ENCODE measurements at regions not wholly inside any gene's neighbourhood (a gene's known extent, or its start where the extent isn't known, plus 50 kb on each side); places are given as distances from the start of the nearest gene placed in this dataset.
"Not testable (repeated sequence)": the region's sequence is repeated elsewhere in the genome, so short reads cannot be mapped to it uniquely, and the experiment has no call there.

DNA sequence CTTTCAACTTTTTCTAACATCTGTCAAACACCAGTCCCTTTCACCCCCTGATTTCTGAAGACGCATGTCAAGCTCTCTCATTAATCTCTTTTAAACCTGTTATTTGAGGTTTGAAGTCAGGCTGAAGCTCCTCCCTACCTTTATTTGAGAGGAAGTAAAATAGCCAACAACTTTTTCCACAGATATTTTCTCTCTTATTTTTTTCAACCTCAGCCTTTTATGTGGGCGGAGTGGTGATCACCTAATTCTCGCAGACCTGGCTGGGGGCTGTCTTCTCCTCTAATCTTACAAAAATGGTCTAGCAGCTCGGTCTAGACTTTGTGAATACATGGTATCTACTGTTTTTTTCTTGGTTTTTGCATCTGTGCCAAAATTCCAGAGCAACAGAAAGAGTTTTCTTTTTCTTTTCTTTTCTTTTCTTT, 395.7 kb upstream of the ACTBL2 start:
- H3K27ac Mint-ChIP-seq, result no peak overlapping the region

GRCh38 chr5:57871496-57871895, 388.9 kb upstream of the ACTBL2 start:
- Mint-ChIP-seq H3K9me3 (peaks cover 4 to 10% (median 7%) of the 10 kb centered on the region in 3 donors), H3K4me3 (no peak overlapping the region), H3K4me1 (no peaks in the 10 kb centered on the region), H3K27me3 (peaks cover 0 to 12% of the 10 kb centered on the region in 2 donors), H3K27ac (no peak overlapping the region), H3K36me3 (no peaks in the 10 kb centered on the region)
- ChIA-PET POLR2A (no interaction called here), CTCF (no interaction called here)
- no peak for ATAC-seq (replicated peaks in 1 of 4)
- Histone ChIP-seq H3K27ac (ENCODE audit: low read length) (no peak overlapping the region), H3K4me3 (ENCODE audit: control insufficient read depth in 1 of 2, extremely low read depth in 1 of 2, low read length in 1 of 2) (no peak overlapping the region), H3K9me3 (no peaks in the 10 kb centered on the region), H3K36me3 (ENCODE audit: control insufficient read depth in 2 of 2, extremely low read depth in 1 of 2, insufficient read depth in 1 of 2, low read length in 1 of 2) (no peaks in the 10 kb centered on the region), H3K27me3 (replicated peaks in 1 of 2; ENCODE audit: control insufficient read depth in 2 of 2, extremely low read depth in 1 of 2, insufficient read depth in 2 of 2, low read length in 1 of 2) (no peaks in the 10 kb centered on the region), H3K4me1 (ENCODE audit: control insufficient read depth in 1 of 2, extremely low read depth in 1 of 2, insufficient read depth in 2 of 2, low read length in 2 of 2) (no peaks in the 10 kb centered on the region)
- WGBS (ENCODE audit: insufficient coverage), result no CpG with 5 or more reads among the region's 1 CpG
- DNase-seq, result no peak

More for the DNA sequence above, 395.7 kb upstream of the ACTBL2 start:
- POLR2A ChIA-PET, result no interaction called here
- DNase-seq, result no peak
- CTCF ChIA-PET, result no interaction called here
- H3K27me3 Mint-ChIP-seq, result peaks cover 3 to 6% of the 10 kb centered on the region in 2 donors
- WGBS (ENCODE audit: insufficient coverage), result no CpG with 5 or more reads among the region's 4 CpGs
- H3K9me3 ChIP-seq, result no peaks in the 10 kb centered on the region
- H3K9me3 Mint-ChIP-seq, result no peaks in the 10 kb centered on the region
- H3K4me3 Mint-ChIP-seq, result no peak overlapping the region
- H3K4me1 Mint-ChIP-seq, result no peaks in the 10 kb centered on the region
- H3K4me1 ChIP-seq (ENCODE audit: control insufficient read depth in 1 of 2, extremely low read depth in 1 of 2, insufficient read depth in 2 of 2, low read length in 2 of 2), result no peaks in the 10 kb centered on the region
- H3K27me3 ChIP-seq (replicated peaks in 1 of 2; ENCODE audit: control insufficient read depth in 2 of 2, extremely low read depth in 1 of 2, insufficient read depth in 2 of 2, low read length in 1 of 2), result peaks cover 0 to 3% of the 10 kb centered on the region in 2 experiments
- ATAC-seq (replicated peaks in 1 of 4), result no peak
- H3K27ac ChIP-seq (ENCODE audit: low read length), result no peak overlapping the region
- H3K36me3 ChIP-seq (ENCODE audit: control insufficient read depth in 2 of 2, extremely low read depth in 1 of 2, insufficient read depth in 1 of 2, low read length in 1 of 2), result no peaks in the 10 kb centered on the region
- H3K4me3 ChIP-seq (ENCODE audit: control insufficient read depth in 1 of 2, extremely low read depth in 1 of 2, low read length in 1 of 2), result no peak overlapping the region
- no peaks in the 10 kb centered on the region for H3K36me3 Mint-ChIP-seq

DNA sequence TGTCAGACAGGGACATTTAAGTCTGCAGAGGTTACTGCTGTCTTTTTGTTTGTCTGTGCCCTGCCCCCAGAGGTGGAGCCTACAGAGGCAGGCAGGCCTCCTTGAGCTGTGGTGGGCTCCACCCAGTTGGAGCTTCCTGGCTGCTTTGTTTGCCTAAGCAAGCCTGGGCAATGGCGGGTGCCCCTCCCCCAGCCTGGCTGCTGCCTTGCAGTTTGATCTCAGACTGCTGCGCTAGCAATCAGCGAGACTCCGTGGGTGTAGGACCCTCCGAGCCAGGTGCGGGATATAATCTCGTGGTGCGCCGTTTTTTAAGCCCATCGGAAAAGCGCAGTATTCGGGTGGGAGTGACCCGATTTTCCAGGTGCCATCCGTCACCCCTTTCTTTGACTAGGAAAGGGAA, 387.7 kb upstream of the ACTBL2 start:
- 100% methylated on average over 1 of the region's 14 CpGs for WGBS (ENCODE audit: insufficient coverage)
- H3K4me1 ChIP-seq (ENCODE audit: control insufficient read depth in 1 of 2, extremely low read depth in 1 of 2, insufficient read depth in 2 of 2, low read length in 2 of 2); H3K9me3 ChIP-seq; H3K27ac ChIP-seq (ENCODE audit: low read length); POLR2A ChIA-PET; H3K36me3 ChIP-seq (ENCODE audit: control insufficient read depth in 2 of 2, extremely low read depth in 1 of 2, insufficient read depth in 1 of 2, low read length in 1 of 2); H3K27ac Mint-ChIP-seq; H3K36me3 Mint-ChIP-seq; H3K27me3 ChIP-seq (replicated peaks in 1 of 2; ENCODE audit: control insufficient read depth in 2 of 2, extremely low read depth in 1 of 2, insufficient read depth in 2 of 2, low read length in 1 of 2); H3K4me3 ChIP-seq (ENCODE audit: control insufficient read depth in 1 of 2, extremely low read depth in 1 of 2, low read length in 1 of 2); CTCF ChIA-PET; DNase-seq; H3K4me3 Mint-ChIP-seq; H3K4me1 Mint-ChIP-seq; ATAC-seq (replicated peaks in 1 of 4): not testable (repeated sequence)
- H3K27me3 Mint-ChIP-seq, result peaks cover 0 to 12% of the 10 kb centered on the region in 2 donors
- H3K9me3 Mint-ChIP-seq, result peaks cover 4 to 10% (median 7%) of the 10 kb centered on the region in 3 donors

- DNase-seq, result no peak
- H3K9me3 Mint-ChIP-seq, result no peaks in the 10 kb centered on the region
- Histone ChIP-seq H3K4me1 (ENCODE audit: control insufficient read depth in 1 of 2, extremely low read depth in 1 of 2, insufficient read depth in 2 of 2, low read length in 2 of 2) (no peaks in the 10 kb centered on the region), H3K9me3 (no peaks in the 10 kb centered on the region), H3K4me3 (ENCODE audit: control insufficient read depth in 1 of 2, extremely low read depth in 1 of 2, low read length in 1 of 2) (no peak overlapping the region), H3K27ac (ENCODE audit: low read length) (no peak overlapping the region), H3K36me3 (ENCODE audit: control insufficient read depth in 2 of 2, extremely low read depth in 1 of 2, insufficient read depth in 1 of 2, low read length in 1 of 2) (no peaks in the 10 kb centered on the region), H3K27me3 (replicated peaks in 1 of 2; ENCODE audit: control insufficient read depth in 2 of 2, extremely low read depth in 1 of 2, insufficient read depth in 2 of 2, low read length in 1 of 2) (no peaks in the 10 kb centered on the region)
- no peak overlapping the region for H3K4me3 Mint-ChIP-seq
- H3K27me3 Mint-ChIP-seq, result no peaks in the 10 kb centered on the region
- POLR2A ChIA-PET, result no interaction called here
- WGBS (ENCODE audit: insufficient coverage), result no CpG with 5 or more reads among the region's 2 CpGs
- CTCF ChIA-PET, result no interaction called here
- no peak overlapping the region for H3K27ac Mint-ChIP-seq
- ATAC-seq (replicated peaks in 1 of 4), result no peak
- H3K36me3 Mint-ChIP-seq, result no peaks in the 10 kb centered on the region
- H3K4me1 Mint-ChIP-seq, result no peaks in the 10 kb centered on the region
Observed at GRCh38 chr5:57863661-57864060, 381.1 kb upstream of the ACTBL2 start.

GRCh38 chr5:57862942-57863341, 380.3 kb upstream of the ACTBL2 start:
- no peaks in the 10 kb centered on the region for H3K4me1 Mint-ChIP-seq
- H3K9me3 Mint-ChIP-seq, result no peaks in the 10 kb centered on the region
- H3K4me3 Mint-ChIP-seq, result no peak overlapping the region
- H3K27me3 Mint-ChIP-seq, result no peaks in the 10 kb centered on the region
- H3K27ac ChIP-seq (ENCODE audit: low read length), result no peak overlapping the region
- no peaks in the 10 kb centered on the region for H3K36me3 Mint-ChIP-seq
- no peaks in the 10 kb centered on the region for H3K4me1 ChIP-seq (ENCODE audit: control insufficient read depth in 1 of 2, extremely low read depth in 1 of 2, insufficient read depth in 2 of 2, low read length in 2 of 2)
- no peaks in the 10 kb centered on the region for H3K36me3 ChIP-seq (ENCODE audit: control insufficient read depth in 2 of 2, extremely low read depth in 1 of 2, insufficient read depth in 1 of 2, low read length in 1 of 2)
- H3K4me3 ChIP-seq (ENCODE audit: control insufficient read depth in 1 of 2, extremely low read depth in 1 of 2, low read length in 1 of 2), result no peak overlapping the region
- 83% methylated on average over 1 of the region's 4 CpGs for WGBS (ENCODE audit: insufficient coverage)
- ATAC-seq (replicated peaks in 1 of 4) (no peak), DNase-seq (no peak)
- H3K9me3 ChIP-seq, result no peaks in the 10 kb centered on the region
- ChIA-PET CTCF (no interaction called here), POLR2A (no interaction called here)
- H3K27me3 ChIP-seq (replicated peaks in 1 of 2; ENCODE audit: control insufficient read depth in 2 of 2, extremely low read depth in 1 of 2, insufficient read depth in 2 of 2, low read length in 1 of 2), result no peaks in the 10 kb centered on the region
- H3K27ac Mint-ChIP-seq, result no peak overlapping the region

DNA sequence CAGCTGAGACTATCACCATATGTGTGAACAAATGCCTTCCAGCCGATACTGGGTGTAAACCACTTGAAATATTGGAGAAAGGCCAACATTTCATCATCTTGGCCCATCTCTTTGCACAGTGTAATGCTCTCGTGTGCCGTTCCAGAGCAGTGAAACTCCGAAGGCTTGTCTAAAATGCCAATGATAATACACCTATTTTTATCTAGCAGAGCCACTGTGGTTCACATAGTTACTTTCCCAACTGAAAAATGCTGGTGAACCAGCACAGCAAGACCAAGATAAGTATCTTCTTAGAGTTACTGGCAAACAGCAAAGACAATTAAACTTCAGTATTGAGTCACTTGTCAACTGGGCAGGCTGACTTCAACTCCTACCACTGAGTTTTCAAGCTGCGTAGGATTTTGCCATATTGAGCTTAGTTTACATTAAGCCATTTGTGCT, 379.9 kb upstream of the ACTBL2 start:
- H3K4me3 Mint-ChIP-seq, result no peak overlapping the region
- no peaks in the 10 kb centered on the region for H3K36me3 Mint-ChIP-seq
- H3K27me3 Mint-ChIP-seq, result no peaks in the 10 kb centered on the region
- no peak overlapping the region for H3K27ac Mint-ChIP-seq
- POLR2A ChIA-PET, result interaction anchor here in 1 of 2 donors (0.7 kb wide), 1 partner anchor 207 kb away, joined by 3 read pairs; no protein-coding TSS in a partner anchor
- no peaks in the 10 kb centered on the region for H3K4me1 Mint-ChIP-seq
- Histone ChIP-seq H3K4me1 (ENCODE audit: control insufficient read depth in 1 of 2, extremely low read depth in 1 of 2, insufficient read depth in 2 of 2, low read length in 2 of 2) (no peaks in the 10 kb centered on the region), H3K4me3 (ENCODE audit: control insufficient read depth in 1 of 2, extremely low read depth in 1 of 2, low read length in 1 of 2) (no peak overlapping the region), H3K36me3 (ENCODE audit: control insufficient read depth in 2 of 2, extremely low read depth in 1 of 2, insufficient read depth in 1 of 2, low read length in 1 of 2) (no peaks in the 10 kb centered on the region), H3K9me3 (no peaks in the 10 kb centered on the region), H3K27me3 (replicated peaks in 1 of 2; ENCODE audit: control insufficient read depth in 2 of 2, extremely low read depth in 1 of 2, insufficient read depth in 2 of 2, low read length in 1 of 2) (no peaks in the 10 kb centered on the region), H3K27ac (ENCODE audit: low read length) (no peak overlapping the region)
- CTCF ChIA-PET, result no interaction called here
- no peak for ATAC-seq (replicated peaks in 1 of 4)
- H3K9me3 Mint-ChIP-seq, result no peaks in the 10 kb centered on the region
- no peak for DNase-seq
- WGBS (ENCODE audit: insufficient coverage), result 78% methylated on average over 3 of the region's 5 CpGs

- no peaks in the 10 kb centered on the region for H3K27me3 ChIP-seq (replicated peaks in 1 of 2; ENCODE audit: control insufficient read depth in 2 of 2, extremely low read depth in 1 of 2, insufficient read depth in 2 of 2, low read length in 1 of 2)
- Mint-ChIP-seq H3K9me3 (no peaks in the 10 kb centered on the region), H3K27me3 (no peaks in the 10 kb centered on the region), H3K4me3 (no peak overlapping the region), H3K27ac (no peak overlapping the region), H3K4me1 (no peaks in the 10 kb centered on the region), H3K36me3 (no peaks in the 10 kb centered on the region)
- H3K9me3 ChIP-seq, result no peaks in the 10 kb centered on the region
- WGBS (ENCODE audit: insufficient coverage), result 52% methylated on average over 2 of the region's 3 CpGs
- no peak for ATAC-seq (replicated peaks in 1 of 4)
- no peak for DNase-seq
- no peaks in the 10 kb centered on the region for H3K36me3 ChIP-seq (ENCODE audit: control insufficient read depth in 2 of 2, extremely low read depth in 1 of 2, insufficient read depth in 1 of 2, low read length in 1 of 2)
- no peak overlapping the region for H3K27ac ChIP-seq (ENCODE audit: low read length)
- H3K4me1 ChIP-seq (ENCODE audit: control insufficient read depth in 1 of 2, extremely low read depth in 1 of 2, insufficient read depth in 2 of 2, low read length in 2 of 2), result no peaks in the 10 kb centered on the region
- POLR2A ChIA-PET, result no interaction called here
- CTCF ChIA-PET, result no interaction called here
- no peak overlapping the region for H3K4me3 ChIP-seq (ENCODE audit: control insufficient read depth in 1 of 2, extremely low read depth in 1 of 2, low read length in 1 of 2)
Observed at GRCh38 chr5:57859626-57860025, 377.0 kb upstream of the ACTBL2 start.
